HS-27A (cell line): ENCODE measurements at regions not wholly inside any gene's neighbourhood (a gene's known extent, or its start where the extent isn't known, plus 50 kb on each side); places are given as distances from the start of the nearest gene placed in this dataset.

Experiments used
- DNase-seq: peaks from one replicate; pipeline ENCODE4 v3.0.0-alpha.2; 2012; ENCODE audit warnings: low read depth, missing footprints

DNA sequence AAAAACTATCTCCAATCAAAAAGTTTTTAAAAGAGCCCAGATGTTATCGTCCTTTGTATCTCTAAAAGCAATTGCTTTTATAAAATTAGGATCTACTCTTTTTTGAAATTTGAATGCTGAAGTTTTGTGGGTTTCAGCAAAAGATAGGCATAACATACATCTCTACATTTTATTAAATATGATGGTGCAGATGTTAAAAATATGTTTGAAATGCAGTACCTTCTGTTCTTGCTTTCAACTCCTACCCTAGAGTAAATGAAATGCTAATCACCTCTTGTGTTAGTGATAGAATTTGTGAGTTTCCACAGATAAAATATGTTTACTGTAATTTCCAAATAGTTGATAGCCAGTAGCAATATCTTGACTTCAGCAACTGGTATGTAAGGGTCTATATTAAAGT, 95.7 kb upstream of the VPREB1 start:
- DNase-seq: no peak

GRCh38 chr22:22144858-22145257, 99.7 kb upstream of the VPREB1 start:
- no peak for DNase-seq

DNA sequence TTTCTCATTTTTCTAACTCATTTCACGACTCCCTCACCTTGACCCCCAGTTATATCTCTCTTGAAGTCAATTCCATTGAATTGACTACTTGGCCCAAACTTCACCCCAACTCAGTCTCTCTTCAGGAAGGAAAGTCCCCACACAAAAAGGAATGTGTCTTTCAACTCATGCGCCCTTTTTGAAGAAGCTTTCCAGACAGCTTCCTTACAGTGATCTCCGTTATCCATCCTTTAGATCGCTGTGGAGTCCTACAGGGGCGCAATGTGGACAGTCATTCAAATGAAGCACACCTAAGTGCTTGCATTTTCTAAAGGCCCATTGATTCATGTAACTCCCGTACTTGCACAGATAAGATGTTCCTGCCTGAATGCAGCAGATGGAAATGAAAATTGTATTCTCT, 101.1 kb upstream of the VPREB1 start:
- DNase-seq: no peak

DNA sequence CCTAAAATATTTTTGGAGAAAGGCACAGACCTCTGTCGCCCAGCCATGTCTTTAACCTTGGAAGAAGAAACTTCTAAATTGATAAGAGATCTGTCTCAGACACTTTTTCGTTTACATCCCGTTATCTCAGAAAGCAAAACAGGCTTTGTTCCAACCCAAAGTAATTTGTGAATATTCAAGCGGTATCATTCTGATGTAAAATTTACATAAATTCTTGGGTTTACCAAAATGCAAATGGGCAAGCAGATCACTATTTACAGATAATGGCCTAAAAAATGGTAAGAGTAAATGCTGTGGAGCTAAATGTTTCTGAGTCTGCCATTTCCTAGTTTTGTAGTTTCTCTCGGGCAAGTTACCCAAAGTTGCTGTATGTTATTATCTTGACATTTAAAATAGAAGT, 101.9 kb upstream of the VPREB1 start:
- no peak for DNase-seq

GRCh38 chr22:22141771-22142591, 102.6 kb upstream of the VPREB1 start:
- DNase-seq: no peak

DNA sequence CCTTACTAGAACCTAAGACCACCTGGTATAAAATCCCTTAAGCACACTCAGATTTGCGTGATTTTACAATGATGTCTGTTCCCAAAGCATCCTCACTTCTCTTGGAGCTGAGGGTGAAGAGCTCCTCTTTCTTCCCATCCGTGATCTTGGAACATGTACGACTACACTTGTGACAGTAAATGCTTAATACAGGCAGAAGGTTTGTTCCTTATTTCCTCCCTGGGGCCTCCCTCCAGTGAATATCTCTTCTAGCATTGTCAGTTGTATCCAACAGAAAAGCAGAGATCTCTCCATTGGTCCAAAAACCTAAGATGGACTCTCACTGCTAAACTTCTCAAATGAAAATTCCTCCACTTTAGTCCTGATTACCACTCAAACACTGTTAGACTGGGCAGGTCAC, 103.6 kb upstream of the VPREB1 start:
- DNase-seq: no peak

DNA sequence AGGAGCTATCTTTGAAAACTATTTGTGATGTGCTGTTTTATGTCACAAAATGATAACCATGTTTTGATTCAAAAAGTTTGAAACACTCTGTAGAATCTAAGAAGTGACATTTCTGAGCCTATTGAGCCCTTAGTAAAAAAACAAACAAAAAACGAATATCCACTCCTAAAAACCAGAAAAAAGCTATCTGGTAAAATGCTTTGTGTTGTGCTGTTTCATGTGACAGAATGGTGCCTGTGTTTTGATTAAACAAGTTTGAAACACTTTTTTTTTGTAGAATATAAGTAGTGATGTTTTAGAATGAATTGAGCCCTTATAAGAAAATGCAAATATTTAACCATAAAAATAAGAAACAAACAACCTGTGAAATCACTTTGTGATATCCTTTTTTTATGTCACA, 105.2 kb upstream of the VPREB1 start:
- no peak for DNase-seq

DNA sequence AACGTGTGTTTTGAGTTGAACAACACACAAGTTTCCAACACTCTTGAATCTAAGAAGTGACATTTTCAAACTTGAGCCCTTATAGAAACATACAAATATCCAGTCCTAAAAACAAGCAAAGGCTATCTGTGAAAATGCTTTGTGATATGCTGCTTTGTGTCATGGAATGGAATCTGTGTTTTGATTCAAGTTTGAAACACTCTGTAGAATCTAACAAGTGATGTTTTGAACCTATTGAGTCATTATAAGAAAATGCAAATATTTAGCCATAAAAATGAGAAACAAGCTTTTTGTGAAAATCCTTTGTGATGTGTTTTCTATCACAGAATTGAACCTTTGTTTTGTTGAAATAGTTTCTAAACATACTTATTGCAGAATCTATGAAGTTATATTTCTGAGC, 105.7 kb upstream of the VPREB1 start:
- no peak for DNase-seq

- no peak for DNase-seq
These were observed 106.7 kb upstream of the VPREB1 start for GRCh38 chr22:22137891-22138290.

DNA sequence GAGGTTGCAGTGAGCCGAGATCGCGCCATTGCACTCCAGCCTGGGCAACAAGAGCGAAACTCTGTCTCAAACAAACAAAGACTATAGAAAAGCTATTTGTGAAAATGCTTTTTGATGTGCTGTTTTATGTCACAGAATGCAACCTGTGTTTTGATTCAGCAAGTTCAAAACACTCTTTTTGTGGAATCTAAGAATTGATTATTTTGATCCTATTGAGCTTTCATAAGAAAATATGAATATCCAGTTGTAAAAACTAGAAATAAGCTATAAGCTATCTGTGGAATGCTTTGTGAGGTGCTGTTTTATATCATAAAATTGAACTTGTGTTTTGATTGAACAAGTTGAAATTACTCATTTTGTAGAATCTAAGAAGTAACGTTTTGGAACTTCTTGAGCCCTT, 110.7 kb upstream of the VPREB1 start:
- no peak for DNase-seq

DNA sequence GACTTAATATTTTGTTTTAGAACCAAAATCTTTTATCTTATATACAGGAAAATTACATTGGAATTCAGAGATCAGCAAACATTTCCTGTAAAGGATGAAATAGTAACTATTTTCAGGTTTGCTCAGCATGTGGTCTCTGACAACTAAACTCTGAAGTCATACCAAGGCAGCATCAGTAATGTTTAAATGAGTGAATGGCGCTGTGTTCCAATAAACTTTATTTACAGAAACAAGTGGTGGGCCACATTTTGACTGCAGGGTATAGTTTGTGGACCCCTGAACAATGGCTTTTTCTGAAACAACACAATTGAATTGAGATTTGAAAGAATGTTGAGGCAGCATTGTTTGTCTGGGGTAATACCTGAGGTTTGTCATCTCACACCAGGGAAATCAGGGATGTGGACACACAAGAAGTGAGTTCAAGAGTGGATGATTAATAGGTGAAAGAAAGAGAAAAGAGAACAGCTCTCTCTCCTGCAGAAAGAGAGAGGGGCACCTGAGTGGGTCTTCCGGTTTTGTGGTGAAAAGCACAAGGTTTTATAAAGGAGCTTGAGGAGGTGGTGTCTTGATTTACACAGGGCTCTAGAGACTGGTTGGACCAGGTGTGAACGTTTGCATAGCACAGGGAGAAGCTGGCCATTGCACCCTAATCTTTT, 113.5 kb upstream of the VPREB1 start:
- no peak for DNase-seq

- DNase-seq: no peak
These were observed 115.2 kb upstream of the VPREB1 start for GRCh38 chr22:22129387-22129786.

DNA sequence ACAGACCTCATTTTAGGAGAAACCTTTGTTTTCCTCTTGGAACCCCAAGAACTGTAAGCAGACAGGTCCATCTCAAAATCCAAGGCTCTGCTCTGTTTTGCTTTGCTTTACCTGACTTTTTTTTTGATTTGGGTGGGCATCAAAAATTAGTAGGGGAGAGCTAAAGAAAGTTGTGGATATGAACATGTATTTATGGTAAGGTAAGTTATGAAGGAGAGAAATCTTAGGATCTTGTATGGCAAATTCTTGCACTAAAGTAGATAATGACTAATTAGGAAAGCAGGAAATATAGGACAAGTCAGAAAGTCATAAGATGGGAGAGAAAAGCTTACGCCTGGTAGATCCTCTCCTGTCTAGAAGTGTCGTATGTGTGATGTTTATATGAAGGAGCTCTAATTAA, 116.1 kb upstream of the VPREB1 start:
- DNase-seq: no peak

GRCh38 chr22:22127100-22127499, 117.5 kb upstream of the VPREB1 start:
- DNase-seq: no peak

GRCh38 chr22:22125579-22126468, 118.8 kb upstream of the VPREB1 start:
- DNase-seq: no peak

- DNase-seq: no peak
These were observed 119.5 kb upstream of the VPREB1 start for GRCh38 chr22:22125028-22125578.

- no peak for DNase-seq
These were observed 120.2 kb upstream of the VPREB1 start for GRCh38 chr22:22124374-22124773.

DNA sequence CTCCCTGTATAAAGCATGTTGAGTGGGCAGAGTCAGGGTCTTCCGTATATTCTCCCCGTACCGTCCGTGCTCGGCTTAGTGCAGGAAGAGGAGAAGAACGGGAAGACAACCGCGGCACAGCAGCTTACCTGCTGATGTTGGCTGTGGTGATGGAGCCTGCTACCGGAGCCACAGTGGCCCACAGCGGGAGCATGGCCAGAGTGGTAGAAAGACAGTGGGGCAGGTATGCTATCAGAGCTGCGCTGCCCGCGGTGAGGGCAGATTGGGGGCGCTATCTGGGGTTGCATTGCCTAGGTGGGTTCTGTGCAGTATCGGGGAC, 120.7 kb upstream of the VPREB1 start:
- no peak for DNase-seq

DNA sequence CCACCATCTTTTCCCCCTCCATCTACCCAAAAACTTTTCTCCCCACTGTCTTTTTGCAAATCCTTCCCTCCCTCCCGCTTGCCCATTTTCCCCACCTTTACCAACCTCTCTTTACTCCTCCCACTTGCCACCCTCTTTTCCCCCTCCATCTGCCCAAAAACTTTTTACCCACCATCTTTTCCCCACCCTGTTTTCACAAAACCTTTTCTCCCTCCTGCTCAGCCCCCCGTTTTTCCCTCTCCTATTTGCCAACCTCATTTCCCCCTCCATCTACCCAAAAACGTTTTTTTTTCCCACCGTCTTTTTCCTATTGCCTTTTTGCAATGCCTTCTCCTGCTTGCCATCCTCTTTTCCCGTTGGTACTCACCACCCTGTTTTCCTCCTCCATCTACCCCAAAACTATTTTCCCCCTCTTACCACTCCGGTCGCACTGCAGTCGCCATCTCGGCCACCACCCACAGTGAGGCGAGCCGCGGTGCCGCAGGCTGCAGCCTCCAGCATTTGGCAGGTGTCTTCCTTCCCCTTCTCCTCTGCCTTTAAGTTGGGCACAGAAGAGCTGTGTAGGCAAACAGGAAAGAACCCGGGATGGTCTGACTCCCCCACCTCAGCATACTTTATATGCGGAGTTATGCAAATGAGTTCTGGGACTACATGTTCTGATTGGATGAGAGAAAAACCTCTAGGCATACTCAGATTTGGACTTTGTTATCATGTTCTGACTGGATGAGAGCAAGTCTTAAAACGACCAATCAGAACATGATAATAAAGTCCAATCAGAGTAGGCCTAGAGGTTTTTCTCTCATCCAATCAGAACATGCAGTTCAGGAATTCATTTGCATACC, 121.2 kb upstream of the VPREB1 start:
- DNase-seq: no peak

DNA sequence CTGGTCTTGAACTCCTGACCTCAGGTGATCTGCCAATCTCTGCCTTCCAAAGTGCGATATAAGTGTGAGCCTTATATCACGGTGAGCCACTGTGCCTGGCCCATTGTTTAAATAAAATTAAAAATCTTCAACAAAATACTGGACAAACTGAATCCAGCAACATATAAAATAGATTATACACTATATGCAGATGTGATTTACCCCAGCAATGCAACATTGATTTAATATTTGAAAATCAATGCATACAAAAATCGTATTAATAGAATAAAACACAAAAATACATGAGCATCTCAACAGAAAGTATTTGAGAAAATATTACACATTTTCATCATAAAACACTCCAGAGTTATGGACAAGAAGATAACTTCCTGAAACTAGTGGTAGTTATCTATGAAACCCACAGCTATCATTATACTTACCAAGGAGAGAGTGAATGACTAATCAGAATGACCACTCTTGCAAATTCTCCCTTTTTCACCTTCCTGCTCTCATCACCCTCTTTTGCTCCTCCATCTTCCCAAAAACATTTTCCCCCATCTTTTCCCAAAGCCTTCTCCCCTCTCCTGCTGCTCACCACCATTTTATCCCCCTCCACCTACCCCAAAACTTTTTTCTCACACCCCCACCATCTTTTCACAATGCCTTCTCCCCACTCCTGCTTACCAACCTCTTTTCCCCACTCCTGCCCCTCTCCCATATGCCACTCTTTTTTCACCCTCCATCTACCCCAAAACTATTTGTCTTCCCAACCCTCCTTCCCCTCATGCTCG, 122.1 kb upstream of the VPREB1 start:
- DNase-seq: no peak

DNA sequence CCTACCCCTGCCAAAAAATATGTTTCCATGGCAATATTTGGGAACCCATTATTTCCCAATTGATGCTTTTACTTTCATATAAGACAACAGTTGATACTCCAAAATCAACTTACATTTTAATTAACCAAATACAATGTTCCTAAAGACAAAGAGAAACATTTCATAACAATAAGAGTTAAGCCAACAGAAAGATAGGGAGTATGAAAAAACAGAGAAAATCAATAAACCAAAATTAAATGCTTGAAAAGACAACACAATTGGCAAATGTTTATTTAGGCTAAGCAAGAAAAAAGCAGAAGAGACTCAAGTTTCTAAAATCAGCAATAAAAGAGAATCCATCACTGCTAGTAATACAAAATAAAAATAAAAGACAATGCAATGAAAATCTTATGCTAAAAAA, 123.1 kb upstream of the VPREB1 start:
- no peak for DNase-seq
